T-helper 2 cell (primary cell): ENCODE measurements at regions not wholly inside any gene's neighbourhood (a gene's known extent, or its start where the extent isn't known, plus 50 kb on each side); places are given as distances from the start of the nearest gene placed in this dataset.

ENCODE experiments used
- DNase-seq, 5 experiments: peaks; one replicate each; pipeline versions ENCODE4 v3.0.0 to v3.0.0-alpha.2; 2012 to 2022

DNA sequence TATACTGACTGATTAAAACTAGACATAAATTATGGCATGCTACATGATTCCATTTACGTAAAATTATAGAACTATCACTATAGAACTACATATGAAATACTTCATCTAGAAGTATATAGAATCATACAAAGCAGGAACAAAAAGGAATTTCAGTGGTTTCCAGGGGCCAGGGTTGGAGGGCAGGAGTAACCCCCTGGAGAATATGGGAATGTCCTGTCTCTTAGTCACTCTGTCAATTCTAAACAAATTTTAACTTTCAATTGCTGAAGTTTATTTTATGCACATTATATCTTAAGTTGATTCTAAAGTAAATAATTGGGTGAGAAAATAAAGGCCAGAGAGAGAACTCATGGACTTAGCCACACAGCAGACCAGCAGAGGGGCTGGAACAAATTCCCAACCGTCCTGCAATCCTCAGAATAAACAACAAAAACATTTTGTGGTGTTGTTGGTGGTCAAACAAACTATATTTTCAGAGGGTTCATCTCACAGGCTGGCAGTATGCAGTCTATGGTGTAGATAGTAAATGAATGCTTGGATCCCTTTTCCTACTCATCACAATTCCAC is 476.9 kb upstream of the SLIT2 start:
- no peak for DNase-seq

DNA sequence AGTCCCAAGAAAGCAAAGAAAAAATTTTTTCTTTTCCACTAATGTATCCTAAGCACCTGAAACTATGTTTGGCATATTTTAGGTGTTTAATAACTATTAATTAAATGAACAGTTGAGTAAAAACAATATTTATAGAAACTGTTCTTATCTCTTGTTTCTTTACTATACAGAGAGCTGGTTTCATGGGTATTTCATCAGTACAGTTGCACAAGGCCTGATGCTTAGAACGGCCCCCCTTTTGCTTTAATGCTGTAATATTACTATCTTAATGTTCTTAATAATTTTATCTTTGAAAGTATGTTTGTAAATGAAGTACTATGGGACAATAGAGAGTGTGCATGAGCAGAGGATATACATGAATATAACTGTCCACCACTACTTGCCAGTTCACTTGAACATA is 479.1 kb upstream of the SLIT2 start:
- DNase-seq, result no peak

DNA sequence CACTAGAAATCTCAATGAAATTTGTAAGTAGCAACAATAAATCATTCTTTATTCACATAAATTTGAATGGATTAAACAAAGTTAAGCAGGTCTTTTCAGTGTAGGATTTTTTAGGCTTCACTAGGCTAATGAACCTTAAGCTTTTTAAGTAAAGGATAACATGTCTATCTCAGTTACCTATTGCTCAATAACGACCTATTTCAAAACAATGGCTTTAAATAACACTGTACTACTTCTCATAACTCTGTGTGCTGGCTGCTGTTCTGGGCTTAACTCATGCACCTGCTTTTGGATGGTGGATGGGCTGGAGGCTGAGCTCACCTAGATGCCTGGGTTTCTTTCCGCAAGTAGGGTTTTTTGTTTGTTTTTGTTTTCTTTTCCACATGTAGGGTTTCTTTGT is 495.0 kb upstream of the SLIT2 start:
- DNase-seq, result no peak

DNA sequence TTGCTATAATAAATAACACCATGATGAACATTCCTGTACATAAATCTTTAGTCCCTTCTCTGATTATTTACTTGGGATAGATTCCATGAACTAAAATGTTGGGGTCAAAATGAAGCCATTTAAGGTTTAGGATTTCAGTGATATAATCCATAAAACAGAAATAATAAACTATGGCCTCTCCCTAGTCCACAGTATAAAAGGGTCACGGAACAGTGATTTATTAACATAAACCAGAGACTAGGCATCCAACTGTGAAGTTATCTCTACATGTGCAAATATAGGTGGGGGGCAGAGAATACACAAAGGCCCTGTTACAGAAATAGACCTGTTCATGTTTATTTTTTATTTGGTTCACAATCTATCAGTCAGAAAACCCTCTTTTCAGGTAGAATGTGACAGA is 499.1 kb upstream of the SLIT2 start:
- DNase-seq, result no peak

DNA sequence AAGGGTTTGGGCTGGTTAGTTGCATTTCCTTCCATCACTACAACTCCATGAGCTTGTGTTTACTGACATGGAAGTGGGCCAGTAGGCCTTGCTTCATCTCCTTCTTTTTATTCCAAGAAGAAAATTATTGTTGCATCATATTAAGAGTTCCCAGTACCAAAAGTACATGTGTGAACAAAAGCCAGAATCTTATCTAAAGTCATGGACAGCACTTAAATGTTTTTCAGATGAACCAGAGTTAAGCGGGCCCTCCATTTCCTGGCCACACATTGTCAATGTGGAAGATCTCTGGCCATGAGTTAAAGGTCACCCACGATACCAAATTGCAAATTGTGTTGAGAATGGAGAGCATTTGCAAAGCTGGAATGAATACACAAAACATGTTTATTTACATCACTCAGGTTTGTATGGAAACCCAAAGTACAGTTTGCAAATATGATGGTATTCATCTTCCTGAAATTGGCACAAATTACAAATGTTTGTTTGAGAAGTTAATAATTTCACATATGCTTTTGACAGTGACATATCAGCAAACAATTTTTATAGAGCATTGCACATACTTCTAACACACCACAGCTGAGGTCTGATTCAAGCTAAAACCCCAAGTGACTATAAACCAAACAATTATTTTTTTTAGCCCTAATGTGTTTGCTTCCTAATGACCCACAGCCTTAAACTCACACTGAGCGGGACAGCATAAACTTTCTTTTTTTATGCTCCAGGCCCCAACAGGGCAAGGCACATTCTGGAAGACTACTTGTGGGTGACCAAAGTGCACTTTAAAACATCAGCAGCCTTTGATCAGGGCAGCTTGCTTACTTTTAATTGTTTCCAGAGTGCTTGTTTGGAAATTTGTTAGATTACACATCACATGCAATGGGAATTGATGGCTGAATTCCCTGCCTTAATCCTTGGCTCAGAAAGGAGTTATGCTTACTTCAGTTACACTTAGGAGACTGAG is 502.9 kb upstream of the SLIT2 start:
- DNase-seq, result no peak

DNA sequence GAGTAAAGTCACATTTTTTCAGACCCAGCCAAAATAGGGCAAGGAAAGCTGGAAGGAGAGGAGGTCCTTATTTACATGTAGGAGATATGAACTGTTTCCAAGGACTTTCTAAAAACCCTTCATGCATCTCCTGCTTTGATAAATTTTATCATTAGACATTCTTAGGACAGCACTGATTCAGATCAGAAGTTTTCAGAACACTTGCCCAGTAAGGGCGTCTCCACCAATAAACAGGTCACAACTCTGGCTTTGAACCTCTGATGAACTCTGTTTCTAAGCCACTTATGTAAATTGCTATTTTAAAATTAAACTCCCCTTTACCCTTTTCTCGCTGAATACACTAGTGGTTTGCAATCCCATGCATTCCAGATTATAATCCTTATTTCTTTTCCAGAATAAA is 505.3 kb upstream of the SLIT2 start:
- no peak for DNase-seq

DNA sequence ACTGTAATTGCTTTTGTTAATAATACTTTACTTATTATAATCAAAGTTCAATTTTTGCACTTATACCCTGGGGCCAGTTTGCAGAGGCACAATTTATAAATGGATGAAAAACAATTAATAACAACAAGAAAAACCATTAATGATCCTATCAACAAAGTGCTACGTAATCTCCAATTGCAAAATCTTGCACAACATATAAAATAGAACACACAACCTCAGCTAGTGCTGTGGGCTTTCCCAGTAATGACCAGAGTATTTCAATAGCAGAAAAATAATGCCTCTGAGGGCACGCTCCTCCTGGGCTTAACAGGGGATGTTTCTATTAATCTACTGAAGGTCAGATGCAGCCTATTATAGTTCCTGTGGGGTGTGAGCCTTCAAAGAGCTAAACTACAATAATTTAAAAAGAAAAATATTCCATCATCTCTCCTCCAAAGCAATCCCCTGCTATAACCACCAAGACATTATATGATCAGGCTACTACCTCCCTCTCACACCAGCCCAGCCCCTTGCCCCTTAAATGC is 508.5 kb upstream of the SLIT2 start:
- DNase-seq, result no peak

DNA sequence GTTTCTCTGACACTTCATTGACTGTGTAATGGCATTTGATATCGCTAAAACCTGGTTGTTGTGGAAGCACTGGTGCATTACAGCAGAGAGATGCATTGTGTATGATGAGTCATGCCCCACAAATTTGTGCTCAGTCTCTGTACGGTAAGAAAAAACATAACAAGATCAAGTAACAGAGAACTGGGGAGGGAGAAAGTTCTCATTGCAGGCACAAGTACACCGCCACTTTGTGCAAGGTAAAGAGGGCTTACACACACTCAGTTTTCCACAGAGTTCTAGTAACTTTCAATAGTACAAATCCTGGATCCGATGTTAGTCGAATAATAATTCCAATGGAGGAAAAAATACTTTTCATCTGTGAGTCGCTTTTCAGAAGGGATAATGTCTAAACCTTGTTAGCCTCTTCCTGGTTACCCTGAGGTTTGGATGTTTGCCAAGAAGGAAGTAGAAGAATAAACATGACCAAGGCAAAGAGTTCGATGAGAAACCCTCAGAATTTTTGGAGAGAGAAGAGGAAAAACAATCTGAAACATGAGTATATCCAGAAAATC is 512.5 kb upstream of the SLIT2 start:
- no peak for DNase-seq

DNA sequence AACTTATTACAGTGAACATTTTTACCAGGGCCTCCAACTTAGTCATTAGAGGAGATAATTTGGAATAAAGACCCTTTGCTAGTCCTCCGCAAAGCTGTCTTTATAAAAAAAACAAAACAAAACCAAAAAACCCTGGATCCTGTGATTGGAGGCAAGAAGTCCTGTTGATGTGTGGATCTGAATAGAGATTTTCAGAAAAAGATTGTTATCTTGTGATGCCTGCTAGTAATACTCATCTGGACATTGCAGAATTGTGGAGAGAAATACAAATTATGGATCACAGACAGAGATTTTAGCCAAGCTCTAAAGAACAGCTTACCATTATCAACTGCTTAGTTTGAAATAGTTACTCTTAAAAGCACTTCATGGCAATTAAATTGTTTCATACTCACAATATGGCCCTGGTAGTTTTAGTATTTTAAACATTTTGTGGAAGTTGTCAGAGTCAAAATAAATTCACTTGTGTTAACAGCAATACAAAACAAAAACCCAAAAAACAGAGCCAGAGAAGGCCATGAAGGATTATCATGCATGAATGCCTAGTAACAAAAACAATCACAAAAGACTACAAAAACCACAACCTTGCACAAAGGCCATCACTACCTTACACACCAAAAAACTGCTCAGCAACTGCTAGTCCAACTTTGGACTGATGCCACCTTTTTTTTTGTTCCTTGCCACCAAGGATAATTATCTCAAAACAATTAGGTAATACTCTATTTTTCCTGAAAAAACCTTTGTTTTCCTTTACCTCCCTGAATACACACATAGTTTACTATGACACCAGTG is 514.5 kb upstream of the SLIT2 start:
- no peak for DNase-seq

DNA sequence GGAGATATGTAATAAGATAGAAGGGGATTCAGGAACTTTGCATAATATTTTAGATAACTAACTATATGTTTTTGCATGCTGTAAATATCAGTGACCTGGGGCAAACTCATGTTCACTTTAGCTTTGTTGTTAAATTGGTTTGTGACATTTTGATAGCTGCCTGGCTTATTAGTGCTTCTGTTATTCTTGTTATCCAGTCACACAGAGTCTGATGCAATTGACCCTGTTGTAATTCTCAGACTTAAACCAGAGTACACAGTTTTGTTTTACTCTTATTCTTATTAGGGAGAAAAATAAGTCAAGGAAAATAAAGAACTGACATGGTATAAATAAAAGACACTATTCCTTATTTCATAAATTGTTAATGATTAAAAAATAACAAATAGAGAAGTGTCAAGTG is 516.7 kb upstream of the SLIT2 start:
- no peak for DNase-seq

DNA sequence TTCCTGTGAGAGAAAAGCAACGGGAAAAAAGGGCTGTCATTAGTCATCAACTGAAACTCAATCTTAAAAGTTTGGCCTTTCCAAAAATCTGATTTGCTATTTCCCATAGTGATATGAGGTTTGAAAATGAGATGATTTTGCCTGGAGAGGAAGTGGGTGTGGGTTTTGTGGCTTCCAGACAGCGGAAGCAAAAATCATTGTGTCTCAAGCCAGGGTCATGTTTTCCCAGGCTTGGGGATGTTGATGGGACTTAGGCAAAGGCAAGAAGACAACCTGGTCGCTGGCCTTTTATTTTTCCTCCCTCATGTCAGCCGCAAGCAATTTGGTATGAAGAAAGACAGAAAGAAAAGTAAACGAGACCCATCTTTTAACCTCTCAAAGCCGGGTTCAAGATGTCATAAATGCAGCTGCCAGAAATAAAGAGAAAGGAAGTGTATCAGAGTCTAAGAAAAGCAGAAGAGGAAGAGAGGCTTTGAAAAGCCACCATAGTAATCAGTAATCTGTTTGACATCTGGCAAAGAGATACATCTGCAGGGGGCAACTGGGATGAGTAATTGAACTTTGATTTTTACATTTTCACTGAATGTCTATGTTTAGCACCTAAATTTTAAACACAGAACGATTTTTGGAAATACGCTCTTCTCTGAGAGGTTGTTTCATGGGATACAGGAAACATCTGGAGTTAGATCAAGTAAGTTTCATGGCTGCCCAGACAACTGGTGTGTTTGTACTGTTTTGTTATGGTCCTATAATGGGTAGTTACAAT is 521.6 kb upstream of the SLIT2 start:
- DNase-seq, result peak in 1 of 5 experiments; percentile 25

DNA sequence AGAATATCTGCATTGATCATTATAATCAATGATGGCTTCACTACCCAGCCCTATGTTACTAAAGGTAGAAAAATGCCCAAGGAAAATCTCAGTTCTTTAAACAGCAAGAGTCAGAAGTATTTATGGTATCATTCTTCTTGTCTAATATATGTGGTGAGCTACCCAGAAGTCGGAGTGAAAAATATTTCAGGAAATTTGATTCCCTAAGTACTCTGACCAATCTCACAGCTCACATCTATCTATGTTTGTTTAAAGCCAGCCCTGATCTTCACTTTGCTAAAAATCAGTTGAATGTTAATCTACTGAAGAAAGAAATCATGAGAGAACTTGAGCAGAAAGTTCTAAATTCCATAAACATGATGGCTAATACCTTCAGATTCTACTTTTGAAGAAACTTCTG is 522.9 kb upstream of the SLIT2 start:
- DNase-seq, result no peak

DNA sequence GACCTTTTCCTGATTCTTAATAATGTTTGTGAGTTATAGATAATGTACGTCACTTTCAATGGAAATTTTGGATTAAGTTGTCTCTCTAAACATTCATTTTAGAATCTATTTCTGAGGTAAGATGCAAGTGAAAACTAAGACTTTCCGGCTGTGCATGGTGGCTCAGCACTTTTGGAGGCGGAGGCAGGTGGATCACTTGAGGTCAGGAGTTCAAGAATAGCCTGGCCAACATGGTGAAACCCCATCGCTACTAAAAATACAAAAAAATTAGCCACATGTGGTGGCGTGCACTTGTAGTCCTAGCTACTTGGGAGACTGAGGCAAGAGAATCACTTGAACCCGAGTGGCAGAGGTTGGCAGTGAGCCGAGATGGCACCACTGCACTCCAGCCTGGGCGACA is 524.6 kb upstream of the SLIT2 start:
- no peak for DNase-seq

DNA sequence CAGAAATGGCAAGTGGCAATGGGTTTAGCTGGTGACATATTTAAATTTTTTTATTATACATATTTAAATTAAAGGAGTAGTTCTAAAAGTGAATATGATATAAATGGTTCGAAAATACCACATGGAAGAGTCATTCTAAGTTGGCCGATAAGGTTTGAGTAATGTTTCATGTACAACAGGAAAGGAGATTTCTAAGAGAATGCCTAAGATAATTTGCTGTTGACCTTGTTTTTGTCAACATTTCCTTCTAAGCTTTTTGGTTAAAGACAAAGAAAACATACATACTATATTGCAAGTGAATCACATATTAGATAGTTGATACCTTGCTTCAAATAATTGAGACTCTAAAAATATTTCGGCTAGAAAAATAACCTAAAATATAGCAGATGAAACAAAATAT is 526.6 kb upstream of the SLIT2 start:
- DNase-seq, result no peak

DNA sequence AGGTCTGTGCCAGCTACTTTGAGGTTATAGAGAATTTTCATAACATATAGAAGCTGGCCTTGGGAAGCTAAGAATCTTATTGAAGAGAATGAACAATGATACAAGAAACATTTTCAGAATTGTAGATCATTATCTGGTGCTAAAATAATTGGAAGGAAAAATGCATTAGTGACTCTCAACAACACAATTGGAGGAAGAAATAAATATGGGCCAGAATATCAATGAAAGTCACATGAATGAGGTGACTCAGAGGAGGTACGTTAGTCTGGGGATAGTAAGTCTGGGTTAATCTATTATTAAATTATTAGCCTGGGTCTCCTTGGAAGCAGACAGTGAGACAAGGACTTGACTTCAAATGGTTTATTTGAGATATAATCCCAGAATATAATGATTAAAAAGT is 529.3 kb upstream of the SLIT2 start:
- no peak for DNase-seq

DNA sequence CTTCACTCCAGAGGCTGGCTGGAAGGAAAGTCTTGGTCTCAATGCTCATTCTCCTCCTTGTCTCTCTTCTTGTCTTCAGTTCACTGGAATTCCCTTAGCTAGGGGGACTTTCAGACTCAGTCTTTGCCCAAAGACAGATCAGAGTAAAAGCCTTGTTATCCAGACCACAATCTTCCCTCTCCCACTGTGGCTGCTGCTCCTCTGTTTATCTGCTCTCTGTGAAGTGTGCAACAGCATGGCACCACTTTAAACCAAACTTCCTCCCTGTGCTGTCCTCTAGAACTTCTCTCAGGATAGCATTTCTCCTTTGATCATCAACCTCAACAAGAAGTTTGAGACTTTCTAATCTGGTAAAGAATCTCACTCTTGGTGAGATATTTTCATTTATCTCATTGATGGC is 530.1 kb upstream of the SLIT2 start:
- no peak for DNase-seq

DNA sequence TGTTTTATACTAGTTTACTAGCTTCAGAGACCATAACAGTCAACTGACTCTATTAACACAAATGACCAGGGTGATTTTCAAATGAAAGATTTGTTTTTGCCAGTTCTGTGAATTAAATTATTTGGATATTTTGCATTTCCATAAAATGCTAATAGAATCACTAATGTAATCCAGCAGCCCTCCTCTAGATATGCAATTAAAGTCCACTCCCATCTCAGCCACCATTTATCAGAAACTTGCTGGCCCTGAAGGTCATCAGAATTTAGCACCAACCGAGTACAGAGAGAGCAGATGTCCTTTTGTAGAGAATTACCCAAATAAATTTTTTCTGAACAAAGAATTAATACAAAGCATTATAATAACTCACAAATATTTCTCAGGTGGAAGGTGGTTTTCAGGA is 531.1 kb upstream of the SLIT2 start:
- no peak for DNase-seq

DNA sequence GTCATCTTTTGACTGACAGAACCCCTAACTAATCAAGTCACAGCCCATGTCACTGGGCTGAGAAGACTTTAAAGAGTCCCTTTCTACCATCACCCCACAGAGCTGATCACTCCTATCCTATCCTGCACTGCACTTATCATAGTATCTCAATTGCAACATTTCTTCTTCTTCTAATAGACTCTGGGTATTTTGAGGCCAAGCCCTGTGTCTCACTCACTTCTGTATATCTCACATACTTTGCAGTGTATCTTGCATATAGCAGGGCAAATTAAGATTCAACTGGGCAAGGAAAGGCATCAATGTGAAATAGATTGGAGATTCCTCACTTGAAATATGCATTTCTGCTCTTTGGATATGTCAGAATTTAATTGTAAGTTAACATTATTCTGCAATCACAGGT is 531.5 kb upstream of the SLIT2 start:
- DNase-seq, result no peak

DNA sequence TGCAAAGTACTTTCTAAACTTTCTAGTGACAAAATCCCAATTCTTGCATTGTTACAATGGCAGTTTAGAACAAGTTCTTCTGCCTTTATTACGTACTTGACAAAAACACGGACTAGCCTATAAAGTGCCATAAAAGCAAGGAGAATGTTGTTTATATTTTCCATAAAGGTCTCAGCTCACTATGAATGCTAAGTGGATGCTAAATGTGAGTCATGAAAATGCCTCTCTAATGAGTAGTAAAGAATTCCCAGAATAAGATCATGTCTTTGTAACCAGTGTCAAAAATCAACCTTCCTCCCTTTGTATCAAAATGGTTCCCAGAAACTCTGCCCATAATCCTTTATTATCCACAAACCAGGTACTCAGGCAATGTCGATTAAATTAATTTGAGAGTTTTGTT is 539.8 kb upstream of the SLIT2 start:
- no peak for DNase-seq

DNA sequence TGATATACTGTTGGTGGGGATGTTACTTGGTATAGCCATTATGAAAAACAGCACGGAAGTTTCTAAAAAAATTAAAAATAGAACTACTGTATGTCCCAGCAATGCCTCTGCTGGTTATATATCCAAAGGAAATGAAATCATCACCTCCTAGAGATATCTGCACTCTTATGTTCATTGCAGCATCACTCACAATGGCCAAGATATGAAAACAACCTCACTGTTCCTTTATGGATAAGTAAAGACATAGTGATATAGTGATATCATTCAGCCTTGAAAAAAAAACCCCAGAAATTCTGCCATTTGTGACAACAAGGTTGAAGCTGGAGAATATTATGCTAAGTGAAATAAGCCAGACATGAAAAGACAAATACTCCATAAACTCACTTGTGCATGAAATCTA is 543.8 kb upstream of the SLIT2 start:
- DNase-seq, result no peak

DNA sequence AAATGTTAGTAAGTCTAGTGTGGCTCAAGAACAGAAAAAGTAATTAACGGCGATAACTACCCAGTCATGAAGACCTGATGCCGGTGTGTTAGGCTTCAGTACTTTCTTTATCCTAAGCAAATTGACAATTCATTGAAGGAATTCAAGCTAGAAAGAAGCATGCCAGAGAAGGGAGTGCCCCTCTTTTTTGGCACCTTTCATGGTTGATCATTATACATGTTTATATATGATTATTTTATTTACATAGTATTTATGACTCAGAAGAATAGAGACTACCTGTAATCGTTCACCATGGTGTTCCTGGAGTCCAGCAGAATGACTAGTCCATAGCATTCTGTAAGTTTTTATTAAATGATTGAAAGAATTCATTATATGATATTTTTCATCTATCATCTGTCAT is 548.3 kb upstream of the SLIT2 start:
- DNase-seq, result no peak

DNA sequence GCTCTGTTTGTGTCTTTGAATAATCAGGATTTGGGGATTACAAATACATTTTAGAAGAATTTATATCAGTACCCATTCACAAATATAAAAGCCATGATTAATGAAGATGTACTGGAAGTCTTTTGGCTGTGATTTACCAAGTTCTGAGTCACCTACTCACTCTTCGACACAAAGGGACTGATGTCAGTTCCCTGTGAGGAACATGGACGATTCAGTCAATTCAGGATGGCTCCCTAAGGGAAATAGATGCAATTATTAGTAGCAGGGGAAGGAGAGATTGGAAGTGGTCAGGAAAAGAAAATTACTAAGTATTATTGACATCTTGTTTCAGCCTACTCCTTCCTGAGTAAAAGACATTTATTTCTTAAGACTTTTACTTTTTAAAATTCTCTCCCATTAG is 550.7 kb upstream of the SLIT2 start:
- no peak for DNase-seq
